GM10847 (cell line): ENCODE measurements at regions not wholly inside any gene's neighbourhood (a gene's known extent, or its start where the extent isn't known, plus 50 kb on each side); places are given as distances from the start of the nearest gene placed in this dataset.

Source experiments
- POLR2A ChIP-seq: IDR thresholded peaks from 2 replicates; pipeline ENCODE4 v1.6.1; 2011; ENCODE audit not compliant: insufficient read length; ENCODE audit errors: extremely low read depth

- no peak for TF ChIP-seq POLR2A
Observed at GRCh38 chr12:94702696-94703095, 52.3 kb upstream of the TMCC3 start.

- no peak for TF ChIP-seq POLR2A
Observed at GRCh38 chr12:94701711-94702110, 51.4 kb upstream of the TMCC3 start.

GRCh38 chr12:94700662-94701061, 50.3 kb upstream of the TMCC3 start:
- TF ChIP-seq POLR2A, result no peak
